ENCODE measurements at regions not wholly inside any gene's neighbourhood (a gene's known extent, or its start where the extent isn't known, plus 50 kb on each side); places are given as distances from the start of the nearest gene placed in this dataset.

DNA sequence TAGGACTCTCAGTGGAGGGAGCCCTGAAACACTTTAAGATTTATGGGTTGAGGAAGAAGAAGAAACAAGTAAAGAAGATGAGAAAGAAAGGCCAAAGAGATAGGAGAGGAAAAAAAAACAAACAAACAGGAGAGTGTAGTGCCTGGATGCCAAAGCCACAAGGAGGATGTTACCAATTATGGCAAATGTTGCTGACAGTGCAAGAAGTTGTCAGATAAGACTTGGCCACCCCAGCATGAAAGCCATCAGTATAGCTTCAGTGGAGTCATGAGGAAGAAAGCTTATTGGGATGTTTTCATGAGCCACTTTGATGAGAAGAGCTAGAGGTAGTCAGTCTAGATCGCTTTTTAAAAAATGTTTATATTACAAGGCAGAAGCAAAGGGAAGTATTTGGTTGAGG, 380.2 kb upstream of the ADGRL4 start:
- Mint-ChIP-seq H3K27me3 (no peaks in the 10 kb centered on the region), H3K27ac (no peak overlapping the region), H3K4me3 (no peak overlapping the region), H3K36me3 (no peaks in the 10 kb centered on the region), H3K4me1 (no peaks in the 10 kb centered on the region), H3K9me3 (peaks cover 0 to 2% (median 1%) of the 10 kb centered on the region in 3 donors)

DNA sequence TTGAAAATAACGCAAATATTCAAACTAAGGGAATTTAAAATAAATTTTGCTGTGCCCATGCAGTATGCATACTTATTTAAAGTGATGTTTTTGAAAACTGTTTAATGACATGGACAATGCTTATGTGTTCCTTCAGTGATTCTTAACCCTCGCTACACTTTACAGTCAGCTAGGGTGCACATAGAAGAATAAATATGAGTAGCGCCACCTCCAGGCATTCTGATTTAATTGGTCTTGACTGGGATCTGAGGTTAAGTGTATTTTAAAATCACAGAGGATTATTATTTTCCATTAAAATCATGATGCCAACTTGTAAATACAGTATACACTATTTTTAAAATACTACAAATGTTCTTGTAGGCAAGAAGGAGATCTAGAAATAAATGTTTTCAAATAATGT, 373.5 kb upstream of the ADGRL4 start:
- H3K36me3 Mint-ChIP-seq: peaks cover 2% of the 10 kb centered on the region
- peaks cover 0 to 2% (median 1%) of the 10 kb centered on the region in 3 donors for H3K9me3 Mint-ChIP-seq

GRCh38 chr1:79376106-79376505, 369.6 kb upstream of the ADGRL4 start:
- Mint-ChIP-seq H3K4me3 (no peak overlapping the region), H3K9me3 (no peaks in the 10 kb centered on the region), H3K27ac (no peak overlapping the region), H3K27me3 (no peaks in the 10 kb centered on the region), H3K4me1 (peaks cover 0 to 2% (median 0%) of the 10 kb centered on the region in 3 donors), H3K36me3 (peaks cover 2% of the 10 kb centered on the region)

More for the DNA sequence above, 373.5 kb upstream of the ADGRL4 start:
- Mint-ChIP-seq H3K4me3 (no peak overlapping the region), H3K27ac (no peak overlapping the region), H3K27me3 (no peaks in the 10 kb centered on the region), H3K4me1 (peaks cover 0 to 2% (median 0%) of the 10 kb centered on the region in 3 donors)

DNA sequence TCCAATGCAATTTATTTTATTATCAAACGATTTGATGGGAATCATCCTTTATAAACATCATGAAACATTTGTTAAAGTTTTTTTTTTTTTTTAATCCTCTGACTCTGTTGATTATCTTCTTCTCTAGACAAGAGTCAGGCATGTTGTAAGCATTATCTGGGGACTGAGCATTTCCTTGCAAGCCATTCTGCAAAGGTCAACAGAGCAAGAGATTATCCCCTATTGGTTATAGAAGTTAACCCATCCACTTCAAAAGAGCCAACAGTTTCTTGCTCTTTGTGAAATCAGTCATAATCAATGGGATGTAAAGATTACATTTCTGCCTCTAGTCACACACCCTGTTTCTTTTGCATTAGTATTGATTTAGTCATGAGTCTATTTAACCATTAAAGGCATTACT, 368.8 kb upstream of the ADGRL4 start:
- Mint-ChIP-seq H3K4me3 (no peak overlapping the region), H3K36me3 (peaks cover 2% of the 10 kb centered on the region), H3K27me3 (no peaks in the 10 kb centered on the region), H3K4me1 (peaks cover 0 to 2% (median 0%) of the 10 kb centered on the region in 3 donors), H3K27ac (no peak overlapping the region), H3K9me3 (no peaks in the 10 kb centered on the region)

DNA sequence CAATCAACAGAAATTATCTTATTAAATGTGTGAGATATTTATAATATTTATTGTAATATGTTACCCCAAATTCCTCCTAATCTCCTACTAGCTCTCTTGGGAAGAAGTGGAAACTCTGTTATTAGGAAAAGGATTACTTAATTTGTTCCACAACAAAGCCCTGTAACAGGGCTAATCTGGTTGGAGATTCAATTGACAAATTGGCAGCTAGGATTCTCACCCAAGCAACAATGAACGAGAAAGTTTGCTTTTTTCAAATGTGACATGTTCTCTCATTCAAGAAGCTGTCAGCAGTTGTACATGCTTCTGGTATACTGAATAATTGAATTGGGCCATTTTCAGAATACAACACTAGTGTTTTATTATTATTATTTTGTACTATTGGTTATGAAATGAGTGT, 367.9 kb upstream of the ADGRL4 start:
- Mint-ChIP-seq H3K4me3 (no peak overlapping the region), H3K4me1 (peaks cover 0 to 2% (median 0%) of the 10 kb centered on the region in 3 donors), H3K36me3 (peaks cover 2% of the 10 kb centered on the region), H3K27ac (no peak overlapping the region), H3K27me3 (no peaks in the 10 kb centered on the region), H3K9me3 (no peaks in the 10 kb centered on the region)

- Mint-ChIP-seq H3K36me3 (peaks cover 2% of the 10 kb centered on the region), H3K4me3 (no peak overlapping the region), H3K4me1 (peaks cover 0 to 2% (median 0%) of the 10 kb centered on the region in 3 donors), H3K9me3 (no peaks in the 10 kb centered on the region), H3K27me3 (no peaks in the 10 kb centered on the region), H3K27ac (peak overlapping the region in 1 of 3 donors; percentile 27)
These were observed 367.1 kb upstream of the ADGRL4 start for GRCh38 chr1:79373481-79374125.

DNA sequence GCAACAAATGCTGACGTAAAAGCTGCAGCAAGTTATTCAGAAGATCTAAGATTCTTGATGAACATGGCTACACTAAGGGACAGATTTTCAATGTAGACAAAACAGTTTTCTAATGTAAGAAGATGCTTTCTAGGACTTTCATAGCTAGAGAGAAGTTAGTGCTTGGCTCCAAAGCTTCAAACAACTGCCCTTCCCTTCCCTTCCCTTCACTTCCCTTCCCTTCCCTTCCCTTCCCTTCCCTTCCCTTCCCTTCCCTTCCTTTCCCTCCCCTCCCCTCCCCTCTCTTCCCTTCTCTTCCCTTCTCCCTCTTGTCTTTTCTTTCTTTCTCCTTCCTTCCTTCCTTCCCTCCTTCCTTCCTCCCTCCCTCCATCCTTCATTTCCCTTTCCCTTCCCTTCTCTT, 365.3 kb upstream of the ADGRL4 start:
- no peak overlapping the region for H3K27ac Mint-ChIP-seq
- H3K4me1 Mint-ChIP-seq: no peaks in the 10 kb centered on the region
- H3K4me3 Mint-ChIP-seq: no peak overlapping the region
- H3K9me3 Mint-ChIP-seq: no peaks in the 10 kb centered on the region
- H3K36me3 Mint-ChIP-seq: peaks cover 2% of the 10 kb centered on the region
- H3K27me3 Mint-ChIP-seq: no peaks in the 10 kb centered on the region

GRCh38 chr1:79369091-79369490, 362.6 kb upstream of the ADGRL4 start:
- Mint-ChIP-seq H3K4me3 (no peak overlapping the region), H3K4me1 (no peaks in the 10 kb centered on the region), H3K9me3 (no peaks in the 10 kb centered on the region), H3K36me3 (no peaks in the 10 kb centered on the region), H3K27me3 (no peaks in the 10 kb centered on the region), H3K27ac (no peak overlapping the region)

- no peak overlapping the region for H3K27ac Mint-ChIP-seq
- H3K9me3 Mint-ChIP-seq: no peaks in the 10 kb centered on the region
These were observed 358.4 kb upstream of the ADGRL4 start for GRCh38 chr1:79364896-79365295.

DNA sequence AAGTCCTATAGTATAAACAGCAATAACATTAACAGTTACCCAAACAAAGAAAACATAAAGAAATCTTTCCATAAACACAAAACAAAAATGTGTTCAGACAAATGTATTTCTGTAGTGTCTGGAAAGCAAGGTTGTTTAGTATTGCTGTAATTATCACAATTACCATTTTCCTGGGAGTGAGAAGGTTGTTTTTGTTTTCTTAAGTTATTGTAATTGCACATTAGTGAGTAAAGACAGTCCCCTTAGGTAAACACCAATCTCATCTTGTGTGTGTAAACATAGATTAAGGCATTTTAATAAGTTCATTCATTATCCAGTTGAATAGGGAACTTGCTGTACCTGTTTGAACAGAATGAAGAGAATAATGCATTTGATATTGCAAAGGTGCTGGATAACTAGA, 356.9 kb upstream of the ADGRL4 start:
- Mint-ChIP-seq H3K4me1 (no peaks in the 10 kb centered on the region), H3K9me3 (no peaks in the 10 kb centered on the region), H3K4me3 (no peak overlapping the region), H3K27me3 (no peaks in the 10 kb centered on the region), H3K27ac (no peak overlapping the region), H3K36me3 (no peaks in the 10 kb centered on the region)

More at GRCh38 chr1:79364896-79365295, 358.4 kb upstream of the ADGRL4 start:
- Mint-ChIP-seq H3K36me3 (no peaks in the 10 kb centered on the region), H3K4me1 (no peaks in the 10 kb centered on the region), H3K27me3 (no peaks in the 10 kb centered on the region), H3K4me3 (no peak overlapping the region)

DNA sequence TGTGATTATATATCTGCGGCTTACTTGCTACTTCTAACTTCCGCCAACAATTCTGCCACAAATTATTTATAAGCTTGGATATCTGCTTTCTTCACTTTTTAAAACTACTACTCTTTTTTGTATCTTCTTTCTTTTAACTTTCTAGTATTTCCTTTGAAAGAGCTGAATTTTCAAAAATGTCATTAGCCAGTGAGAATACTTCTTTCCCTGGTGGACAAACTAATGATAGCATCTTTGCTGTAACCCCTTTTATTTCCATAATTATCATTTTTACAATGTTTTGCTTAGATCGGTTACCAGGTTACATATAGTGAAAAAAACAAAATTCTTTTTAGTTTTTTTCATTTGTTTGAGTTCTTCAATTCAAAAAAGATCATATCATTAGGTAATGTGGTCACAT, 355.9 kb upstream of the ADGRL4 start:
- H3K4me1 Mint-ChIP-seq: no peaks in the 10 kb centered on the region
- no peaks in the 10 kb centered on the region for H3K27me3 Mint-ChIP-seq
- no peak overlapping the region for H3K4me3 Mint-ChIP-seq
- H3K27ac Mint-ChIP-seq: no peak overlapping the region
- H3K36me3 Mint-ChIP-seq: no peaks in the 10 kb centered on the region
- no peaks in the 10 kb centered on the region for H3K9me3 Mint-ChIP-seq

DNA sequence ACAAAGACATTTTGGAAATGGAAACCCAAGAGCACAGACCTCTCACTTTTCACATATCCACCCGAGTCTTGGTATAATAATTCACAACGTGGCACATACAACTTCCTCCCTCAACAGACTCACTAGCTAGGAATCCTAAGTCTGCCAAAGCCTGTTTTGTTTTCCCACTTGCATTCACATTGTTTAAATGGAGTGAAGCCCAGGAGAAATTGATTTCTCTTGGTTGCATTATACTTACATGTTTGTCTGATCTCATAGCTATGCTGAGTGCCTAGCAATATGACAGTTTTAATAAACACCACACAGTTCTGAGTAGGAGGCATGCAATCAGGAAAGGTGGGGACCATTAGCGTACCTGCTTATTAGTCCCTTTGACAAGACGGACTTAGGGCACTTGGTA, 348.6 kb upstream of the ADGRL4 start:
- Mint-ChIP-seq H3K4me1 (no peaks in the 10 kb centered on the region), H3K4me3 (no peak overlapping the region), H3K27me3 (no peaks in the 10 kb centered on the region), H3K36me3 (no peaks in the 10 kb centered on the region), H3K27ac (no peak overlapping the region), H3K9me3 (no peaks in the 10 kb centered on the region)

- Mint-ChIP-seq H3K27ac (no peak overlapping the region), H3K4me3 (no peak overlapping the region), H3K9me3 (no peaks in the 10 kb centered on the region), H3K27me3 (no peaks in the 10 kb centered on the region), H3K4me1 (no peaks in the 10 kb centered on the region), H3K36me3 (no peaks in the 10 kb centered on the region)
These were observed 346.7 kb upstream of the ADGRL4 start for GRCh38 chr1:79353224-79353623.

GRCh38 chr1:79326875-79327274, 320.3 kb upstream of the ADGRL4 start:
- peaks cover 0 to 2% (median 1%) of the 10 kb centered on the region in 3 donors for H3K9me3 Mint-ChIP-seq
- H3K27ac Mint-ChIP-seq: no peak overlapping the region
- no peaks in the 10 kb centered on the region for H3K4me1 Mint-ChIP-seq
- H3K36me3 Mint-ChIP-seq: no peaks in the 10 kb centered on the region
- no peak overlapping the region for H3K4me3 Mint-ChIP-seq
- no peaks in the 10 kb centered on the region for H3K27me3 Mint-ChIP-seq

DNA sequence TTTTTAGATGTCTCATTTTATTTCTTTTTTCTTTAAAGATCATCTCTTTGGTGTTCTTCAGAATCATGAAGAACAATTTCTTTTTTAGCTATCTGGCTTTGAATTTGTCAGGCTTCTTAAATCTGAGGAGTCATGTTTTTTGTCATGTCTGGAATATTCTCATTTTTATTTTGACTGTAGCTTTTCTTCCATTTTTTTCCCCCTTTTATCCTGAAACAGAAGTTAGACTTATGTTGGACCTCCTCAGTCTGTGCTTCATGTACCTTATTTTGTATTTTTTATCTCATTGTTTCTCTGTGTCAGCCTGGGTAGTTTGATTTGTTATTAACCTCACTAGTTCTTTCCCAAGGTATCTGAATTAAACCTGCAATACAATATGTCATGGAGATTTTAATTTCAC, 319.2 kb upstream of the ADGRL4 start:
- Mint-ChIP-seq H3K4me1 (no peaks in the 10 kb centered on the region), H3K36me3 (no peaks in the 10 kb centered on the region), H3K27ac (no peak overlapping the region), H3K4me3 (no peak overlapping the region), H3K27me3 (no peaks in the 10 kb centered on the region), H3K9me3 (peaks cover 0 to 2% (median 1%) of the 10 kb centered on the region in 3 donors)

GRCh38 chr1:79325126-79325525, 318.6 kb upstream of the ADGRL4 start:
- H3K4me3 Mint-ChIP-seq: no peak overlapping the region
- no peaks in the 10 kb centered on the region for H3K4me1 Mint-ChIP-seq
- H3K27me3 Mint-ChIP-seq: no peaks in the 10 kb centered on the region
- peaks cover 0 to 2% (median 1%) of the 10 kb centered on the region in 3 donors for H3K9me3 Mint-ChIP-seq
- no peaks in the 10 kb centered on the region for H3K36me3 Mint-ChIP-seq
- H3K27ac Mint-ChIP-seq: no peak overlapping the region
